ENCODE measurements at regions not wholly inside any gene's neighbourhood (a gene's known extent, or its start where the extent isn't known, plus 50 kb on each side); places are given as distances from the start of the nearest gene placed in this dataset.

DNA sequence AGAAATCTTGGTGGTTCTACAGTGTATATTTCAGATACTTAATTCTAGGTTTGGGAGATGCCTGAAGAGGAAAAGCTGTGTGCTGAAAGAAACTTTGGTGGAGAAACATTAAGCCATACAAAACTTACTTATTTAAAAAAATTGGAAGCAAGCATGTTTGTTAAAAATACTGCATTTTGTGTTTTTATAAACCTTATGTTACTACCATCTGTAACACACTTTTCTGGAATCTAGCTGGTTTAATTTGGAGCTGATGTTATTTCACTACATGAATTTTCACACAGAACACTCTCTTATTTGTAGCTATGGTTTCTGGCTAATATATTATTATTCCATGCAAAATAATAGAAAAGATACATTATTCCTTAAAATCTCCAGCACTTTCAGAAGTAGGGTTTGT lies 710.7 kb downstream of the ADGRL2 start:
- DNase-seq (ENCODE audit: low read depth in 3 of 3): no peak

GRCh38 chr1:82510431-82510830 lies 709.7 kb downstream of the ADGRL2 start:
- no peak for DNase-seq (ENCODE audit: low read depth in 3 of 3)

DNA sequence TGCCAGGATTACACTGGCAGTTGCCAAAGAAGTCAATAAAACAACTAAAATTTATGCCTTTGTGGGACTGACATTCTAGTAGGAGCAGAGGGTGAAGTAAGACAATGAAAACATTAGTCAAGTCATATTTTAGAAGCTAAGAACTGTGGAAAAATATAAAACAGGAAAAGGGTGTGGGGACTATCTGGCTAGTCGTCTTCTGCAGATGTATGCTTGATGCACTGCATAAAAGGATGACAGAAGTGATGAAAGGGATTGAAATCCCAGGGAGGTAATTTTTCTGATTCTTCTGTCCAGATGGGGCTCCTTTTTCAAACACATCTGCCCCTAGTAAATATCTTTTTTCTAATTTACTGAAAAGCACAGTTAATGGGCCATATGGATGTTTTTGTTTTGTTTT lies 706.3 kb downstream of the ADGRL2 start:
- no peak for DNase-seq (ENCODE audit: low read depth in 3 of 3)

DNA sequence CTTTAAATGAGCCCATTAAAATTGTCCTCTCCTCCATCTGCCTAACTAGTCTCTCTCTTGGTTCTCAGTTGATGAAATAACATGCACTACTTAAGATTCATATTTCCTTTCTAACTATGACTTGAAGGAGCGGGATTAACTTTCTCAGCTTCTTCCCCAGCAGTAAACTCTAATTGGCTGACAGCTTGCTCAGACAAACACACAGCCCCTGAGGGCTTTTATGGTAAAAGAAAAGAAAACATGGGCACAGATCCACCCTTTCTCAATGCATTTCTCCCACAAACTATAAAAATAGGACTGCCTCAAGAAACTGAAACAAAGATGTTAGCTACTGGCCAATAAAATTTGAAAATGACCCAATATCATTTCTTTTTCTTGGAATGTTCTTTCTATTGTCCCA lies 703.1 kb downstream of the ADGRL2 start:
- DNase-seq (ENCODE audit: low read depth in 3 of 3): no peak

- DNase-seq (ENCODE audit: low read depth in 3 of 3): no peak
Measured at GRCh38 chr1:82499022-82499421, 698.3 kb downstream of the ADGRL2 start.

DNA sequence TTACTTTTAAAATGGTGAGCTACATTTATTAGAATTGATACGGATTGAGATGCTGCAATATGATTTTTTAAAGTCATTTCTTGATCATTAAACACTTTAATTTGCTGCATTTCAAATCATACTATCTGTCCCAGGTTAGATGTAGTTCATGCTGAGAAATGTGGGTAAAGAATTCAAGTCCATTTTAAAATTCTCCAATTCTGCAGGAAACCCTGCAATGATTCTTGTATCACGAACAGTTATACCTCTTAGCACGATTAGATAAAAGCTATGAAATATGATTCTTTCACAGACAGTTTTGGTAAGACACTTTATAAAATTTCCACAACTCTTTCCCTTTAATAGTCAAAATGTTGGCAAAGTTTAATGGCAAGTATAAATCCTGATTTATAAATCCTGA lies 693.4 kb downstream of the ADGRL2 start:
- DNase-seq (ENCODE audit: low read depth in 3 of 3): no peak

DNA sequence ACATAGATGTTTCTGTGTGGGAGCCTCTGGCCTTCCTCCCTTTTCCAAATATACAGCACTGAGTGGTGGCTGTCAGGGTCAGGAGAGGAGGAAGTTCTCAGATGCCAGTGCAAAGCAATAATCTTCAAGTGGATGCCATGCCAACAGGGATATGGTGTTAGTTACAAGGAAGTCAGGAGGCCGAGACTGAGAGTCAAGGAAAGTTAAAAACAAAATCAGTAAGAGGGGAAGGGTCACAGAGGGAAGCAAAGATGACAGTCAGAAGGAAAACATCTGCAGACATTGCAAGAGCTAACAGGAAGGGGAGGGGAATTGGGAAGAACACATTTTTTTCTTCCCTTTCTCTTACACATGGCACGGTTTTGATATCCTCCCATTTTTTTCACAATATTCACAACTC lies 691.4 kb downstream of the ADGRL2 start:
- no peak for DNase-seq (ENCODE audit: low read depth in 3 of 3)

- DNase-seq (ENCODE audit: low read depth in 3 of 3): no peak
Measured at GRCh38 chr1:82491301-82492048, 690.7 kb downstream of the ADGRL2 start.

- DNase-seq (ENCODE audit: low read depth in 3 of 3): no peak
Measured at GRCh38 chr1:82487778-82488177, 687.0 kb downstream of the ADGRL2 start.

DNA sequence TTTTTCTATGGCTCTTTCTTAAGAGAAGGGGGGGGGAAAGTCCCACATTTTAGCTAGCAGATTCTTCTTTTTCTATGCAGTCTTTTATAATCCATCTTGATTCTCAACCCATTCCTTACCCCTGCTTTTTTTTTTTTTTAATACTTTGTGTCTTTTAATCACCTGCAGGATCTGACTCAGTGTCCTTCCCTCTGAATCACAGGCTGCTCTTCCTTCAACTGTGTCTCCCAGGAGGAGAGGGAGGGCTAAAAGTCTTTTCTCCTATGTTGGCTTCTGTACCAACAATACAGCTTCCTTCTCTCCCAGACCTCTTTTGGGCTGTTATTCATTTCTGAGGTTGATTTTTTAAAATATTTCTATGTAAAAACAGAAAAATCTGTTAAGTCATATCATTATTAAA lies 686.2 kb downstream of the ADGRL2 start:
- DNase-seq (ENCODE audit: low read depth in 3 of 3): no peak

GRCh38 chr1:82486468-82486867 lies 685.7 kb downstream of the ADGRL2 start:
- DNase-seq (ENCODE audit: low read depth in 3 of 3): no peak

GRCh38 chr1:82485591-82486369 lies 685.0 kb downstream of the ADGRL2 start:
- no peak for DNase-seq (ENCODE audit: low read depth in 3 of 3)

DNA sequence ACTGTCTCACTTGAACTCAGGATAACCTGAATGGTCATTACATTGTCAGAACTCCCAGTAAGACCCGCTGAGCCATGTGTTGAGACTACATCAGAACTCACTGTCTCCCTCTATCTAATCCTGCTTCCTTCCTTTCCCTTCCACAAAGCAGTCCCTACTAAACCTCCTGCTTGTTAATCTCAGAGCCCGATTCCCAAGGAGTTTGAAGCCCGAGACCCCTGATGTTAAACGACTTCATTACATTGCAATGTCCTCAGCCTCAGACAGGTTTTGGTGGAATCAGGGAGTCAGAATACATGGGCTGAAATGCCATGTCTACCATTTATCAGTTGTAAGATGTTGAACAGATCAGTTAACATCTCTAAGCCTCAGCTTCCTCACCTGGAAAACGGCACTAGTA lies 682.4 kb downstream of the ADGRL2 start:
- no peak for DNase-seq (ENCODE audit: low read depth in 3 of 3)

DNA sequence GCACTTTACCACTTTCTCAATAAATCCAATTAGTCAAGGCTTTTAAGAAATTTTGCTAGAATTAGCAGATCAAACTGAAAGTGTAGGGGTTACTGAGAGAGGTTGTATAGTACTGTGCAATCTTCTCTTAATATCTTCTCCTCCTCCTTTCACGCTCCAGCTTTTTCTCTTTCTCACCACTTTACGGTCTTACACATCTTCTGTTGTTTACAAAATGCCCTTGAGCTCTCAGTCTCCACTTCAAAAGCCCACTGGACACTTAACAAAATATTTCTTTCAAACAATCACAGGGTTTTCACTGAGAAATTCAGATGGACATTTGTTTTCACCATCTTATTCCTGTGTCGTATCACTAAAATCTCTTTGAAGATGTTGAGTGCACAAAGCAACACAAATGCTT lies 678.2 kb downstream of the ADGRL2 start:
- no peak for DNase-seq (ENCODE audit: low read depth in 3 of 3)

DNA sequence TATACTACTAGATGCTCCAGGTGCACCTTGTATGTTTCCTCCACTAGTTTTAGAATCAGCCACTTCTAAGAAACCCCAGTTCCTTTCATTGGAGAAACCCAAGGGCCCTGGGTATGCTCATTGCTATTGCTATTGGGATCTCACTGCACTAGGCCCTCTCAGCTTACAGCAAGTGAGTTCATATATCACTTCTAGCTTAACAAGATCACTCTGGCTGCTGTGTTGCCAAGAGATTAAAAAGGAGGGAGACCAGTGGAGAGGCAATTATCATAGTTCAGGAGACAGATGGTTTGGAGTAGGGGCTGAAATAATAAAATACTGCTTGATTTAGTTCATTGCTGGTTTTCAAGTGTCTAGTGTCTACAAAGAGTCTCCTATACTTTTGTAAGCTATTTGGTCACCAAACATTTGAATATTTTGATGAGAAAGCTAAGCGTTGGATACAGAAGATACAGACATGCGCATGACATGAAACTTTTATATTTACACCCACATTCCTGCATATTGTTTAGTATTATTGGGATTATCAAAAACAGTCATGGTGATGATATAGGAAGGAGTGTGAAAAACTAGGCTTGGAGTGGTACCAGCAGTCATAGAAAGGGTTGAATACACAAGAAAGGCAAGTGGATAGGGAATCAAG lies 671.9 kb downstream of the ADGRL2 start:
- no peak for DNase-seq (ENCODE audit: low read depth in 3 of 3)

DNA sequence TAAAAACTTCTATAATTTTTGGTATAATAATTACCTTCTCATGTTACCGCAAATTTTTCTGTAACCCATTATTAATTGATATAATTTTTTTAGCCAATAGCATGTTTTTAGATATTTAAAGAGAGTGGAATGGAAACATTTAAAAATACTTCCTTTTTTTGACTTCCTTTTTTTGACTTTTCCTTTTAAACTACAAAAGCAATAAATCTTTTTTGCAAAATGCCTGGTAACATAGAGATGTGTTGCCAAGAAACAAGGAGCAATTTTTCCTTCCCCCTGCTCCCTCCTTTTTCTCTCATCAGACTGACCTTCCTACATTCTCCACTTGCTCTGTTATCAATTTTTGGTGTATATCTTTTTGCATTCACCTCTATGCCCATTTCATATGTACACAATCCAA lies 666.2 kb downstream of the ADGRL2 start:
- no peak for DNase-seq (ENCODE audit: low read depth in 3 of 3)

GRCh38 chr1:82466416-82466815 lies 665.7 kb downstream of the ADGRL2 start:
- DNase-seq (ENCODE audit: low read depth in 3 of 3): no peak

GRCh38 chr1:82465024-82465423 lies 664.3 kb downstream of the ADGRL2 start:
- DNase-seq (ENCODE audit: low read depth in 3 of 3): no peak

DNA sequence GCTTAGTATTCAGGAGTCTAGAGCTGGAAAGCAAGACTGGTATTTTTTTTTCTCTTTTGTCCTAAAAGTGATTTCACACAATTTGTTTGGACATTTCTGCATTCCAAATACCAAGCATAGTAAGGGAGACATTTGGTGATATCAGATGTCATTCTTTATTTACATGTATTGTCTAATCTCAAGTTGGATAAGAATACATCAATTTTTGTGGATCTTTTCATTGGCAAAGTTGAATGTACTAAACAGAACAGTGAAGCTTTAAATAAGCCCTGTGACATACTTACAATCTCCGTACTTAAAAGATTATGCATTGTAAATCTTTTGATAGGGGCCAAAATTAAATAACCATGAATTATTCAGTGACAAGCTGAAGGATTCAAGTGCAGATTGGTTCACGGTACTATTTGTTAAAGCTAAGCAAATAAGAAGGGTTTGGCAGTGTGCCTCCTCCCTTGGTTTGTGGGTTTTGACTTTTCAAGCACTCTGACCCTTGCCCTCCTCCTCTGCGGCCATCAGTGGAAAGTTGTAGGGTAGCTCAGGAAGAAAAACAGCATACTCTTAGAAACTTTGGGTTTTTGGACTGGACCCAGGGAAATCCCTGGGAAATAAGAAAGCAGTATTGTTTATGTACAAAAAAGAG lies 663.7 kb downstream of the ADGRL2 start:
- no peak for DNase-seq (ENCODE audit: low read depth in 3 of 3)

GRCh38 chr1:82463951-82464350 lies 663.2 kb downstream of the ADGRL2 start:
- no peak for DNase-seq (ENCODE audit: low read depth in 3 of 3)

DNA sequence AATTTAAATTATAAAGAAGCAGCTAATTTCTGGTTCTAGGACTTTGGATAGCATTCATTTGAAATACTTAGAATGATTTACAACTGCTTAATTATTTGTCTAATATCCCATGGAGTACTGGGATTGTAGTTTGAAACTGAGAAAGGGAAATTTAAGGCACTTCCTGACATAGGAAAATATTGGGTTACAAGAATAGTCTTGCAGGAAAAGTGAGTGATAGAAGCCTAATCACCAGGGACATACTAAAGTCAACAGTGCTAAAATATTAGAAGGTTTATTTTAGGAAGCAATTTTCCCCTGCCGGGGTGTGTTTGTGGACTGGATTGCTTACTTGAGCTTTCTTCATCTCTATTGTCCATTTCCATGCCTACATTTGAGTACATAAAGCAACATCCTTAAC lies 661.6 kb downstream of the ADGRL2 start:
- no peak for DNase-seq (ENCODE audit: low read depth in 3 of 3)

DNA sequence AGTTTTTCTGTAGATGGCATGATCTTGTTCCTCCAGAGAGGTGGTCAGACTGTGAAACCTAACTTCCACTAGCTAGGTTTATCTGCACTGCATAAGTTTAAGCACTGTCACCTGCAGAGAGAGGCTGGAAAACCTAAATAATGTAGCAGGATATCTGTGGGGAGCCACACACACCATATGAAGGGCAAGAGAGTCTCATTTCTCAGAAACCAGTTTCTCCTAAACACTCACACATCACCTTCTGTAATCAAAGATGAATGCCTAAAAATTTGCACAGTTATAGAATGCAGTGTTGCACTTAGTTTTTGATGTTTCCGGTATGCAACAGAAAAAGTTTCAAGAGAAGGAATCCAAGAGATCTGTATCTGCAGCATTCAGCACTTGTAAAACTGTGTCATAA lies 654.6 kb downstream of the ADGRL2 start:
- no peak for DNase-seq (ENCODE audit: low read depth in 3 of 3)
